COLO829 (cell line): ENCODE measurements at regions not wholly inside any gene's neighbourhood (a gene's known extent, or its start where the extent isn't known, plus 50 kb on each side); places are given as distances from the start of the nearest gene placed in this dataset.
"Not testable (repeated sequence)": the region's sequence is repeated elsewhere in the genome, so short reads cannot be mapped to it uniquely, and the experiment has no call there.

ENCODE experiments used
- DNase-seq: peaks from one replicate; pipeline ENCODE4 v3.0.0; 2012; ENCODE audit warnings: low spot score

- DNase-seq: no peak
Observed at GRCh38 chr19:31037286-31037980, 311.8 kb downstream of the TSHZ3 start.

GRCh38 chr19:31031455-31031854 is 317.8 kb downstream of the TSHZ3 start:
- not testable (repeated sequence) for DNase-seq

GRCh38 chr19:31023038-31023437 is 326.2 kb downstream of the TSHZ3 start:
- no peak for DNase-seq

- DNase-seq: no peak
Observed at GRCh38 chr19:31018936-31019335, 330.3 kb downstream of the TSHZ3 start.

GRCh38 chr19:31015778-31016177 is 333.5 kb downstream of the TSHZ3 start:
- no peak for DNase-seq

GRCh38 chr19:31014668-31015067 is 334.6 kb downstream of the TSHZ3 start:
- DNase-seq: no peak

DNA sequence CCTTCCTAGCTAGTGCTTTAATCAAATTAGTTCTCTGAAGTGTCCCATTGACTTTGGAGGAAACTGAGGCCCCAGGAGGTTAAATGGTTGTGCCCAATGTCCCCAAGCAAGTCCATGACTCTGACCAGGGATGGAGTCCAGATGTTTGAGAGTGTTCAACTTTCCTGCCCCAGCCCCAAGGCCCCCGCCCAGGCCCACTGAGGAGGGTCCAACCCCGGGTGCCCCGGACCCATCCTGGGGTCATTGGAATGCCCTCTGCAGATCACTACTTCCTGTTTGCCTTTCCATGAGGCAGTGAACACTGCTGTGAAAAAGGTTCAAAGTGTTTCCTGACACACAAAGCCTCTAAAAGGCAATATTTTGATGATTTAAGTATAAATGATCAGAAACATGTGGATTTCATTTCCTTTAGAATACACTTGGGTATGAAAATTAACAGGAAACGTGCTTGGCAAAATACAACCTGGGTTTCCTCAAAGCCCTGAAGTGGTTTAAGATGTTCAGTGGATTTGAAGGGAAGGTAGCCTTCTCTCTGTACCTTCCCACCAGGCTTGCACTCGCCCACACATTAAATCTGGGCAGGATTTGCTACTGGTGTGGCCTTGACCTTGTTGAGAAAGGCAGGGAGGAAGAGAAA is 335.7 kb downstream of the TSHZ3 start:
- no peak for DNase-seq

- no peak for DNase-seq
Observed at GRCh38 chr19:31002518-31003244, 346.6 kb downstream of the TSHZ3 start.

DNA sequence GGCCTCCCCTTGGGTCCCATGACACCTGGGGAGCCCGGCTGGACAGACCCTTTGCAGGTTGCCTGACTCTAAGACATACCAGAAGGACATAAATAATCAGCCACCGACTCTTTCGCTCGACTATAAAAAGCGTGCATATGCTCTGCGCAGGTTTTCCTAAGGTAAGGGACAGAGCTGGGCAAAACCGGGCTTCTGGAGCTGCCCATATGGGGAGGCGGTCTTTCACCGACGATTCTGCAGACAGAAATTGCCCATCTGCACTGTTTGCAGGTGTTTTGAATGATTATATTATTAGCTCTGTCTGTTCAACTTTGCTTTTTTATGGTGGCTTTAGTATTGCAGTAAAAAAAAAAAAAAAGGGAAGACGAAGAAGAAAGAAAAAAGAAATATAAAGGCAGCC is 347.2 kb downstream of the TSHZ3 start:
- DNase-seq: no peak

- no peak for DNase-seq
Observed at GRCh38 chr19:31000913-31001312, 348.3 kb downstream of the TSHZ3 start.

DNA sequence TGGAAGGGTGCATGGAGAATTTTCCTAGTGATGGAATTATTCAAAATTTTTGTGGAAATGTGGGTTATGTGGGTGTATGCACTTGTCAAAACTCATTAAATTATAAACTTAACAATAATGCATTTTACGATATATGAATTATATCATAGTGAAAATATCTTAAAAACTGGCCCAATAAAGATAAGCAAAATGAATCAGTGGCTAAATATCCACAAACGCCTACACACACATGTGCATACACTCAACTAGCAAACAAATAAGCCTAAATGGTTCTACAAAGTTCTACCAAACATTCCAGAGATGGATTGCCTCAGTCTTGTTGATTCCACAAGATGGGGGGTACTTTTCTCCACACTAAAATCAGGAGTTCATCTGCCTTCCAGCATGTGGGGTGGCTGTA is 349.5 kb downstream of the TSHZ3 start:
- no peak for DNase-seq

DNA sequence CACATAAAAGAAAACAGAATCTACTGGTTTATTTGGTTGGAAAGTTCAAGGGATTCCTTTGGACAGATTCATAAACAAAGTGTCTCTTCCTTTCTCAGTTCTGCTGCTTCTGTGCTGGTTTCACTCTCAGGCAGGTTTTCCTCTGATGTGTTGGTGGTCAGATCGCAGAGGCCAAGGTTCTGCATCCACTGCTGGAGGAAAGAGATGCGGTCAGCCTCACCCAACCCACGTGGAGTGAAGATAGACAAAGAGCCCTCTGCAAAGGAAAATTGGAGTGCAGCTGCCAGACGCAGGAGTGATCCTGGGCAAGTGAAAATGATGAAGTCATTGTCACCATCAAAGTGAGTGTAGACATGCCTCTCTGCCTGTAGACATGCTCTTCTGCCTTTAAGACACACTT is 352.0 kb downstream of the TSHZ3 start:
- no peak for DNase-seq

- no peak for DNase-seq
Observed at GRCh38 chr19:30978639-30979038, 370.6 kb downstream of the TSHZ3 start.

DNA sequence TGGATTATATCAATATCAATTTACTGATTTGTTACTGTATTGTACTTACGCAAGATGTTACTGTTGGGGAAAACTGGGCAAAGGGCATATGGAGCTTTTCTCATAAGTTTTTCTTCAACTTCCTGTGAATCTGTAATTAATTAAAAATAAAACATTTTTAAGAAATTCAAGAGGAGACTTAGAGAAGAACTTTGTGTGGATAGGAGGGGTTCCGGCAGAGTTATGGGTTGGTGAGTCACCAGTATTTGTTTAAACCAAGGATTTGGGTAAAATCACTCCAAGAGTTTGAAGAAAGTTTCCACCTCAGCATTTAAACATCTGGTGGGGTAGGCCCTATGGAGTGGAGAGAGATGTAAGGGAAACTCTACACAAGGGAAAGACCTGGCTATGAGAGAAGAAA is 379.6 kb downstream of the TSHZ3 start:
- no peak for DNase-seq

DNA sequence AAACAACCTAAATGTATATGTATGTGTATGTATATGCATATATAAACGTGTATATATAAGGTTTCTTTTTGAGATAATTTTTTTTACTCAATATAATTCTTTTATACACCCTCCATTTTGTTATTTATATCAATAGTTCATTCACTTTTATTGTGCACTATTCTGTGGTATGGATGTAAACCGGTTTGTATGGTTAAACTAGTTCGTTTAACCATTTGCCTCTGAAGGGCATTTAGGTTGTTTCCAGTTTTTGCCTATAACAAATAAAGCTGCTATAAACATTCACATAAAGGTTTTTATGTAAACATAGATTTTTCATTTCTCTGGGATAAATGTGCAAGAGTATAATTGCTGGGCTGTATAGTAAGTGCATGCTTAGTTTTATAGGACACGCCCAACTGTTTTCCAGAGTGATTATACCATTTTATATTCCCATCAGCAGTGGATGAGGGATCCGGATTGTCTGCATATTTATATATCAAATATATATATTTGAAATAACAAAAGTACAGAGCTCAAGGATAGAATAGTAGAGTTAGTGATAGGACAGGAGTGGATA is 380.3 kb downstream of the TSHZ3 start:
- no peak for DNase-seq

- peak; percentile 17 for DNase-seq
Observed at GRCh38 chr19:30968210-30968609, 381.0 kb downstream of the TSHZ3 start.

DNA sequence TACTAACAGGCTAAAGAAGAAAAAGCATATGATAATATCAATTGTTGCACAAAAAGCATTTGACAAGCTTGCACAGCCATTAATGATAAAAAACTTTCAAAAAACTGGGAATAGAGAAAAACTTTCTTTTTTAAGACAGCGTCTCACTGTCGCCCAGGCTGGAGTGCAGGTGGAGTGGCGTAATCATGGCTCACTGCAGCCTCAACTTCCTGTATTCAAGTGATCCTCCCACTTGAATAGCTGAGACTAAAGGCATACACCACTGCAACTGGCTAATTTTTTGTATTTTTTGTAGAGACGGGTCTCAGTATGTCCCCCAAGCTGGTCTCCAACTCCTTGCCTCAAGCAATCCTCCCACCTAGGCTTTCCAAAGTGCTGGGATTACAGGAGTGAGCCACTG is 382.8 kb downstream of the TSHZ3 start:
- no peak for DNase-seq

DNA sequence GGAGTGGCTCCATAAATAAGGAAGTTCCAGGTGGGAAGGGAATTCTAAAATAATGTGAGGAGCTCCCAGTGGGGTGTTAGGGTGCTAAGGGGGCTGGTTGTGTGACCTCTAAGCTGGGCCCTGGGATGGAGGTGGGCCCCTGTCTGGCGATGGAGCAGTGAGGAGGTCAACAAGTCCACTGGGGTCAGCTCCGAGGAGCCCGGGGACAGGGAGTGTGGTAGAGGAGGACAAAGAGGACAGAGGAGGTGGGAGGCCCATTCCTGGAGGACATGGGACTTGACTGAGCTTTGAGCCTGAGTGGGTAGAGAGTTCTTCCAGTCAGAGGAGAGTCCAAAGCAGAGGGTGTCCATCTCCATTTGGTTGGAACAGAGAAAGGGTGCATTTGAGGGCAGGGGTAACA is 390.2 kb downstream of the TSHZ3 start:
- no peak for DNase-seq

- DNase-seq: no peak
Observed at GRCh38 chr19:30955112-30956104, 393.8 kb downstream of the TSHZ3 start.

- not testable (repeated sequence) for DNase-seq
Observed at GRCh38 chr19:30944276-30944932, 404.8 kb downstream of the TSHZ3 start.
